SHP77 treated with DMSO at 0.1 percent for 48 hours (cell line): ENCODE measurements at regions not wholly inside any gene's neighbourhood (a gene's known extent, or its start where the extent isn't known, plus 50 kb on each side); places are given as distances from the start of the nearest gene placed in this dataset.
"Not testable (repeated sequence)": the region's sequence is repeated elsewhere in the genome, so short reads cannot be mapped to it uniquely, and the experiment has no call there.

Experiments
- DNase-seq: peaks from one replicate; lab custom pipeline; 2025; lab: John Stamatoyannopoulos, UW

DNA sequence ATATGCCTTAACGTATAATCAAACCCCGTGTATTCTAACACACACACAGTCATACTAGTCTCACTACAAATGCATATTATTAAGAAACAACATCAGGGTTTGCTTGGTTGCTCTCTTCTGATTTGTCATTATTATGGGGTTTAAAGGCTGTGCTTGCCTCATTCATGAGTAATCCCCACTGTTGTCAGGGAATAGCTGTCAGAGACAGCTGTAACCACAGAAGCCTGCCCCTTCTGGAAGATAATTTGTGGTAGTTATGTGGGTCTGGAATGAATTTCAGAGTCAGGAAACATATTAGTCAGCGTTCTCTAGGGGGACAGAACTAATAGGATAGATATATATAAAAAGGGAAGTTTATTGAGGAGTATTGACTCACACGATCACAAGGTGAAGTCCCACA is 456.9 kb upstream of the TMEM132C start:
- peak; percentile 54 for DNase-seq

DNA sequence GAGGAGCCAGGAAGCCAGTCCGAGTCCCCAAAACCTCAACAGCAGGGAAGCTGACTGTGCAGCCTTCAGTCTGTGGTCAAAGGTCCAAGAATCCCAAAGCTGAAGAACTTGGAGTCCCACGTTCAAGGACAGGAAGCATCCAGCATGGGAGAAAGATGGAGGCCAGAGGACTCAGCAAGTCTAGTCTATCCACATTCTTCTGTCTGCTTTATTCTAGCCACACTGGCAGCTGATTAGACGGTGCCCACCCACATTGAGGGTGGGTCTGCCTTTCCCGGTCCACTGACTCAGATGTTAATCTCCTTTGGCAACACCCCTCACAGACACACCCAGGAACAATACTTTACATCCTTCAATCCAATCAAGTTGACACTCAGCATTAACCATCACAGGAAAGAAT is 456.5 kb upstream of the TMEM132C start:
- DNase-seq: not testable (repeated sequence)

DNA sequence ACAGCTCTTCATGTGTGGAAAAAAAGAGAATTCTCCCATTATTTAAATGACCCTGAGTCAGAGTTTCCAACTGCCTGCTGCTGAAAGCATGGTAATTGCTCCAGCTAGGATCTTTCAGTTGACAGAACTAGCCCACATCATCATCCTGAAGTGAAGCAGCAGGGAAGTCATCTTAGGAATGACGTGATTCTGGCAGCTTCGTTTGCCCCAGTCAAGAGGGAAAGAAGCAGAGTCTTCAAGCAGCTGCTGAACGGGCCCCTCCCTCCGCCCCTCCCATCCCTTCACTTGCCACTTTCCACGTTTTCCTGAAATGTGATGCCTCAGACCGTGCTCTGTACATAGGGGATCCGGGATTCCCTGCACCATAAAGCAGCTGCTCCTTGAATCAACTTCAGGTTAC is 455.0 kb upstream of the TMEM132C start:
- DNase-seq: no peak

DNA sequence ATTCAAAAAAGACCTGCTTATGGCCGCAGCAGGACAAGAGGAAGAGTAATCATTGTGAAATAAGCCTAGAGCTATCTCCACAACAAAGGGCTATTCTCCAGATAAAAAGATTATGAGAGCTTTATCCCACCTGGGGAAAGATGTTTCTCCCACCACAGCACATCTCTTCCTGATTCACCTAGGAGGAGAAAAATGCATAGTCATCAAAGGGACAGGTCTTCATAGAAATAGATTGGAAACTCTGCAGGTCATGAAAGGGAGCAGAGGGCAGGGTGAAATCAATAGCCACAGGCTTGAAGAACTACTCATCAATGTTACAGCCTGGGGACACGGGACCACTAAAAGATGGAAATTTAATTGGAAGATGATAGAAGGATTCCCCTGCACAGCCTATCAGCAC is 453.8 kb upstream of the TMEM132C start:
- DNase-seq: no peak

DNA sequence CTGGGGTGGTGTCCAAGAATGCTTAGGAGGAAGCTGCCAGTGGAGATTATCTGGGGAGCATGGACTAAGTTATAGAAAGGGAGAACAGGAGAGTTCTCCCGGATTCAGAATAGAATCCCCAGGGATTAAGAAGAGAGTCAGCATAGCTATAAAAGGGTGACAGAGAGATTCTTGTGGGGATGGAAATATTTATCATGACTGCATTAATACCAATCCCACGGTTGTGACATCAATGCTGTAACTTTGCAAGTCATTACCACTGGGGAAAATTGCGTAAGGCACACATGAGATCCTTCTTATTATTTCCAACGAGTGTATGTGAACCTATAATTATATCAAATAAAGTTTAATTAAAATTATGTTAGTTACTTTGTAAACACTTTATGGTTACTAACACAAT is 447.9 kb upstream of the TMEM132C start:
- DNase-seq: no peak

DNA sequence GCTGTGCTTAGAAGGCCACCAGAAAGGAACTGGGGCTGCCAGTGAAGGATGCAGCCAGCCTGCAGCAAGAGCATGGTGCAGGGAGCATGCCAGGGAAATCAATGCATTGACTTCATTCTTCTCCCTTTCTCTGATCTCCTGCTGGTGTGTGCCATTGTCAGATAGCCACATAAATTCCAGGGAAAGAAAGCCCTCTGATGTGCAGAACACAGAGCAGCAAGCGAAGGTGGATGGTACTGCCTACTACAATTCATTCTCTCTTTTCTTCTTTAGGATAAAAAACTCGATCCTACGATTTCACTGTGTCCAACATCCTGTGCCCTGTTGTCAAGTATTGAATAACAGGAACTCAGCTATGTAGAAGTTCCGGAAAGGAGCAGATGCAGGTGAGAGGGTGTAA is 446.7 kb upstream of the TMEM132C start:
- DNase-seq: no peak

DNA sequence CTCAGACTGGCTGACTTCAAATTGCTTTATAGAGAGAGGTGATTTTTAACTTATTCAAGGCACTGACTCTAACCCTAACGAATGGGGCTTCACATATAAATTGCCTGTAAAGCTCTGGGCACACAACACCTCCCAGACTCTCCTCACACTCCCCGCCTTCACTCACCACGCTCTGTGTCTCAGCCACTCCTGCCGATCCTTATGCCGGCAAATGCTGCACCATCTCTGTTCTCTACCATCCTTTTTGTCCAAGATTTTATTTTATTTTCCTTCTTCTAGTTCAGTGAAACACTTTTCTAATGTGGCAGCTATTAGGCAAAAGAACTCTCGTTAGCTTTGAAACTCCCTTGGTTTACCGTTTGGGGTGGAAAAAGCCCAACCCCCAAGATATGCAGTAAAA is 446.1 kb upstream of the TMEM132C start:
- DNase-seq: no peak

DNA sequence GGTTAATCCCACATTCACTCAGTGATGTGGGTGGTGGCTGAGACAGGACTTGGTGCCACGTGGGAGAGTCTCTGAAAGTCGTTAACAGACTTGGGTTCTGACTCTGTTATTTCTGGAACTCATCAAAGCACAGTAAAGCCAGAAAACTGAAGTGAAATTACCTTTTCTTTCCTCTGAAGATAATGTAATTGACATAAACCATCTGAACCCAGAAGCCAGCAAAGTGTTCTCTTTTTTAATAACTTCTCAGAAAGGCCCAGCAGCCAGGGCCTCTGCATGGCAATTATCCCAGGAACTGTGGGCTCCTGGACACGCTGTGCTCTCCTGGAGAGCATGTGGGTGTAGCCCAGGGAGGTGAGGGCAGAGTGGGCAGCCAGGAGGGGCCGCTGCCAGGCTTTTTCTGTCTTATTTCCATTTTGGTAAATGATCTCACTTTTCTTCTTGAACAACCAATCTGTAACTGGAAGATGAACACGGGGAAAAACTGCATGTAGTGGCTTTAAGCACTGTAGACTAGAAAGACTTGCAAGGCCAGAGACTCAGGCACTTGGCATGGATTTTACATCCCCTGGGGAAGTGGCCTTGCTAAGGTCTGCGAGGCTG is 444.1 kb upstream of the TMEM132C start:
- DNase-seq: no peak

DNA sequence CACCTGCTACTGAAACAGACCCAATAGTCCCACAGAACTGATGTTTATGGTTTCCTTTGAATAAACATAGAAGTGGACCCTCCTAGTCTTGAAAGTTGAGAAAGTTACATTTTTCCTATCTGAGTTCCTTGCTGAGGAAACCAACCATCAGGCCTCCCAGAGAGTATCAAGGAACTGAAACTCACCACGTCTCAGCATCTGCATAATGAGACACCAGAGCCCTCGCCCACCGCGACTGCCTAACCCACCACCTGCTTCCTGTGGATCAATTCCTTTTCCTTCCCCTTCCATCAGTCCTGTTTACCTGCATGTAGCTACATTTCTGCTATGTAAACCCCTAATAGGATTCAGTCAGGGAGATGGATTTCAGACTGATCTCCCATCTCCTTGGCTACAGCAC is 443.2 kb upstream of the TMEM132C start:
- no peak for DNase-seq

DNA sequence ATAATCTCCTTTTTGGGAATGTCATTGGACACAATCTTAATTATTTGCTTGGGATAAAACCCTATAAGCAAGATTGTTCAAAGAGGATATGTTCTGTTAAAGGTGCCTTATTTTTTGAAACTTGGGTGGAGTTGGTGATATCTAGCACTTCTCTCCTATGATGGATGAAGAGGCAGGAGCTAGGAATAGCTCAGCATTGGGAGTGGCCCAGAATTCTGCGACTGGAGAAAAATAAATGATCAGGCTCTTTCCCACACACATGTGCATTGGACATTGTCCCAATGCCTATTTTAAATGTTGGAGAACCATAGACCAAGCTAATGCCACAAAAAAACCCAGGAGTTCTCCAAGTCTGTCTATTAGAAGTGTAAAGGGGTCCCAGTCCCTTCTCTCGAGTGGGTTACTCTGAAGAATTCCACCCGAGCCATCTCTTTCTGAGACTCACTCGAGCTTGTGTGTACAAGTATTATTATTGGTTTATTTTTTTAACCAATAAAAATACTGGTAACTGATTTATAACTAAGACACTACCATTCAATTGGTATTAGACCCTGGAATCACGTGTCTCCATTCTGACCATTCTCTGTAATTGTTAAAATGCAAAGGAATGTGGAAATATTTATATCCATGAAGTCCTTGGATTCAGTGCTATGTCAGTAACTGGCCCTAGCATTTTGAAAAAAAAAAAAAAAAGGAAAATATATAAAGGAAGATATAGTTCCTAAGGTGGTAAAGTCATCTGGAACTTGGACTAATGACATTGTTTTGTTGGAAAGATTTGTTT is 437.5 kb upstream of the TMEM132C start:
- no peak for DNase-seq

DNA sequence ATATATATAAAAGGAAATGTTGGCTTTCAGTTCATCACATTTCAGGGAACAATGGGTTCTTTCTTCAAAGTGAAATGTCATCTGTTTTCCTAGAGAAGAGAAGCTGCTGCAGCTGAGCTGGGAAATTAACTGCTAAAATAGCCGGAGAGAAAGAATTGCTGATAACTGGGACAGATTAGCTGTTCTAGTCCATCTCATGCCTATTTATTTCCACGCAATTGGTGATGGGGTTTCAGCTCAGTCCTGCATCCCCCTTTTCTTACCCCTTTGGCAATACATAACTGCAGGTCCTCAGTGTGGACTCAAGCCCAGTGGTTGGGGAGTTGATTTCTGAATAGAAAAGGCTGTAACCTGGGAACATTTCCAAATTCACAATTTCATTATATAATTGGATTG is 436.9 kb upstream of the TMEM132C start:
- no peak for DNase-seq

DNA sequence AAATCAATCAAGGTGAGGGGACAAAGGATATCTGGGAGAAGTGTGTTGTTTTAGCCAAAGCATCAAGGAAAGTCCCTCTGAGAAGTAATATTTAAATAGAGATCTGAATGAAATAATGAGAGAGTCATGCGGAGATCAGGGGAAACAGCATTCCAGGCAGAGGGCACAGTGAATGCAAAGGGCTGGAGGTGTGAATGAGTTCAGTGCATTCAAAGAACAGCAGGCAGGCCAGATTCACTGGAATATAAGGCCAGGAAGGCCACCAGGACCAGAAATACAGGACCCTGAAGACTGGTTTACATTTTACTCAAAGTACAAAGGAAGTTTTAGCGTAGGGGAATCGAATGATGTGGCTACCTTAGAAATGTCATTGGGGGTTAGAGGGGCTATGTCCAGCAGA is 436.2 kb upstream of the TMEM132C start:
- DNase-seq: no peak

DNA sequence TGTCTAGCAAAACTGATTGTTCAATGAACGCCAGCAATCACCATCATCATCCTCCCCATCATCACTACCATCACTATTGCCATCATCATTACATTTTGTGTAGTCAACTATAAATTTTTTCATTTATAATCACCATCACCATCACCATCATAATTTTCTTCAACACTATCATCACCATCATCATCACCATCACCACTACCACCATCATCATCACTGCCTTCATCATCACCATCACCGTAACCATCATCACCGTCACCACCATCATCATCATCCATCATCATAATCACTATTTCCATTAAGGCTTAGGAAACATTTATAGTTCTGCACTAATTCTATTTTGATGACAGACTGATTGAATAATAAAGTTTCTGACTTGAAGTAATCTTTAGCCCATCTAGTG is 434.8 kb upstream of the TMEM132C start:
- DNase-seq: no peak

DNA sequence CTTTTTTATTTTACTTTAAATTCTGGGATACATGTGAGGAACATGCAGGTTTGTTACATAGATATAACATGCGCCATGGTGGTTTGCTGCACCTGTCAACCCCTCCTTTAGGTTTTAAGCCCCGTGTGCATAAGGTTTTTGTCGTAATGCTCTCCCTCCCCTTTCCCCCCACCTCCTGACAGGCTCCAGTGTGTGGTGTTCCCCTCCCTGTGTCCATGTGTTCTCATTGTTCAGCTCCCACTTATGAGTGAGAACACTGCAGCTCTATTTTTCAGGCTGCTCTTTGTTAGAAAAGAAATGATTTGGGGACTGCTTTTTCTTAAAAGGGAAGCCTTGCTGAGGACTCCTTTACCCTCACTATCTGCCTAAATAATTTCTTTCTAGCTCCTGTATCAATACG is 430.2 kb upstream of the TMEM132C start:
- DNase-seq: not testable (repeated sequence)

DNA sequence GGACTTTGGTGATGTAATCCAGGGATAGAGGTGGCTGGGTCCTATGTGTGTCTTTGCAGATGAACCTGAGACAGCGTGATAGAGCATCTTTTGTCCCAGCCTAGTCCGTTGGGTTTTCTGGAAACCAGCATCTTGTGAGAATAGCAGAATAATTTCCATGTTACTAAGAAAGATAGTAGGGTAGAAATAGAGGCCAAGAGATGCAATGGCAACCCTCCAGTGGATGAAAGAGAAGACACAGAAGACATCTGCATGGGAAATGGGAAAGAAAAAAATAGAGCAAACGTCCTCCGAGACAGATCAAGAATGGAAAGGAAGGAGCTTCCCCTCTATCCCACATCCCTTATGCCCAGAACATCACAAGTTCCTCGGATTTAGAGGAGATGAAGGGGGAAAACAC is 409.3 kb upstream of the TMEM132C start:
- no peak for DNase-seq

DNA sequence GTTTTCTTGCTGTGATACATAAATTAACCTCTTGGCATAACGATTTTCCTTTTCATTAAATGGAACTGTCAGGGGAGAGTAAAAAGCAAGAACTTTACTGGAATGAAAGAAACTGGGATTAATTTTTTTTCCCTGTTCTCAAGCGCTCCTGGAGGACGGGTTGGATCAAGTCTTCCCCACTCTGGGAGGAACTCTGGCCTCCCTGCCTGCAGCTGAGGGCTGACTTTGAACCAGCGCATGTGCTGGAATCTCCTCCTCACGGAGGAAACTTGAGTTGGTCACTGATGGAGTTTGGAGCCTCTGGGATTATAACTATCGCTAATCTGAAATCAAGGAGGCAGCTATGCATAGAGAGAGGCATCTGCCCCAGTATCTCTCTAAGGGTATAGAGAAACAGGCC is 406.4 kb upstream of the TMEM132C start:
- no peak for DNase-seq

DNA sequence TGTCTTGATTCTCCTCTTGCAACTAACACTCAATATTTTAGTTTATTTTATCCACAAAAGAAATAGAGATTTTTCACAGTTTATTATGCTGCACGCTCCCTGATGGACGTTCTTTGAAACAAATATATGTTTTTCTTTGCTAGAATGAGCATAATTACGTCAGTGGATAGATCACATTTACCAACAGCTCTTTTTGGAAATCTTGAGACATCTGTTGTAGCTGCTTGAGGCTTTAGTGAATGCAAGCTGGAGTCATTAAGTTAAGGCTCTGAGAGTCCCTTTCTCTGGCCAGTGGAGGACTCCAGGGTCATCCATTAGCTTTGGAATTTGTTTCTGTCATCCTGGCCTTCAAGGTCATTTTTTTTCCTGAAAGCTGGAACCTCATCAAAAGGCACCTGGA is 405.6 kb upstream of the TMEM132C start:
- no peak for DNase-seq

DNA sequence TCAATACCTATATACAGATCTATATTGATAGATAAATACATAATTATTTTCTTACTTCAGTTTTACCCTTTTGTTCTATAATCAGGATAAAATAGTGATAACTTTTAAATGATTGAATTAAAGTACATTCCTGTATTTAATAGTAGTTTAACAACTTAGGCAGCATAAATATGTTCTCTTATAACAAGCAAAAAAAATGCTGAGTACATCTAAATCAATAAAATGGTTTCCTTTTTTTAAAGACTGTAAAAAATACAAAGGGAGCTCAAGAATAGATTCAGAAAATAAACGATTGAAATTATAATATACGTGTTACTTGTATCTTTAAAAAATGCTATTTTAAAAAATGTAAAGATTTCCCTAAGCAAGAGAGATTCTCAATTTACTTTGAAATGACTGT is 393.7 kb upstream of the TMEM132C start:
- no peak for DNase-seq

DNA sequence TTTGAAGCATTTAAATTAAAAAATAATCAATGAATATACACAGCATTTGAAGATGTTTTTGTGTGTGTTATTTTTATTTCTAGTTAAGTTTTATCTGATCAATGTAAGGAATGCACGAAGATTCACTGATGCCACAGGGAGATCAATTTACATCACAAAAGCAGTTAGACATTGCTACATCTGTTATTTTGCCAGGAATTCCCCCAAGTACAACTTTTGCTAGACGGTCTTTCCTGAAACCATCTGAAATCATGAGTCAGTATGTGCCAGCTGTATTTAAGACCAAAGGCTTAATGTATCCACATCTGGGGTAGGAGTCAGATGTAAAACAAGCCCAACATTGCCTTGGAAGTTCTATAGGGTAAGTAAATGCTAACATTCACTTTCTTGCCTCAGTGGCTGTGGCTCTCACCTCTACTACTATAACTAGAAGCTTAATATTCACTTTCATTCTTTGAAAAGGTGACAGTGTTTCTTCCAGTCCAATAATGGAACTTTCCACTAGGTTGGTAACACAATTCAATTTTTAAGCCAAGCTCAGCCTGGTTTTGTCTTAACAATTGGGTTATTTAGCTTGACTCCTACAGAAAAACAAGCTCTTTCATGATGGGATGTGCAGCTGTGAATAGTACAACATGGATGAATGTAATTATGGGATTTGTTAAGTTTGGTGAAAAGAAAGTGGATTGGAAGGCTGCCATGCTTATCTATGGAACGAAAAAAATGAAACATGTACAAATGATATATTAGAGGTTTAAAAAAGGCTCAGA is 385.4 kb upstream of the TMEM132C start:
- no peak for DNase-seq

DNA sequence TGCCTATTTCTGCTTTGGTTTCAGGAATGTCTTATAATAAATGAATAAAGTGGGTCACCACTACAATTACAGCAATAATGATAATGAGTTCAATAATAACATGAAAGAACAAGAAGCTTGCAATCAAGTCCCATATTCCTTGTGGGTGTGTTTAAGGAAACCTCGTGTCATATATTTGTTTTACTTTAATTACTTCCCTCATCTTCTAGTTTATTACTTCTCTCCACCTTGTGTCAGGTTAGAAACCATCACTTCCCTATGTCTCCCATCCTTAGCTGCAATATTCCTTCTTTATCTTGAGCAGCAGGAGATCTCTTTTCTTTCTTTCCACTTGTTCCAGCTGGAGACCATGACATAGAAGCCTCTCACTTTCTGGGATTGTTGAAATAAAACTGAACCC is 384.0 kb upstream of the TMEM132C start:
- no peak for DNase-seq

DNA sequence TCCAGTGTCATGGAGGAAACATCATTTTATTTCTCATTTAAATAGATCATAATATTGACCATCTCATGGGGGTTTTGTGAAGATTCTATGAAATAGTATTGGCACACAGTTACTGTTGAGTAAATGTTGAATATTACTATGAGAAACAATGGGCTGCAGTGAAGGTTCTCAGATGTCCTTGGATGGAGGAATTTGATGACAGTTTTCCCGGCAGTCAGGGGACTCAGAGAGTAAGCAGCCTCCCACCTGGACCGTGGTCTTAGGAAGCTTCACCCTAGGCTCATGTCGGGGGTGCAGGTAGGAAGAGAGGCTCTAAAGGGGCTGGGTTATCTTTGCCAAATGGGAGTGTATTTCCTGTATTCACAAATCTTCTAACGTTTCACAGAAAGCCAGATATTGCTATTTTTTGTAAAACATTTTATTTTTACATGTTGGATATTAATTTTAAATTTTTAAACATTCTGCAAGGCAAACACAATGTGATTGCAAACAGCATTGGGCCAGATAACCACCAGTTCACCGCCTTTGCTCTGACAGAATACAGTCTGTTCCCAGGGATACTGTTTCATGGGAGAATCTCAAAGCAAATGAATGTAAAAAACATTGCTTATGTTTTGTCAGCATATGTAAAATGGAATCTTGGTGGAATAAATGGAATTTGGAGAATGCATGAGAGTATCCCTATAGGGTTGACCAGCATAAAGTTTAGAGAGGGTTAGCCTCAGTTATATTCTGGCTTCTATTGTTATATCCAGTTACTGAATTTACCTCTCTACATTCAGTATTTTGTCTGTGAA is 380.8 kb upstream of the TMEM132C start:
- DNase-seq: no peak

DNA sequence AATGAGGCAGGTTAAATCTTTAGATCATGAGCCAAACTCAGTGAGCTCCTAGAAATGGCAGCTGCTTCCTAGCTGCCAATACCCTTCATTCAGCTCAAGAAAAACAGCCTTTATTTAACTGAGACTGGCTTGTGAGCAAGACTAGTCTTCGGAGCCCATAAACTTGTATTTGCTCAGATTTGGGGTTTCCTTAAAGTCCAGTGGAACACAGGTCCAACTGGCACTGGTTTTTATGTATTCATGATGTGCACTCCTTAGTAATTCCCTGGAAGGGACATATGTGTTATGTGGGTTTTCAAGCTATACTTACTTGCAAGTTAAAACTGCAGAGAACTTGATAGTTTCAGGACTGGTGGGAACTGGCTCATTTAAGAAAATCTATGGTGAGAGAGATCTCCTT is 380.1 kb upstream of the TMEM132C start:
- DNase-seq: no peak
